Suppressor macrophage treated with lipopolysaccharide for 4 hours (primary cell): ENCODE measurements at regions not wholly inside any gene's neighbourhood (a gene's known extent, or its start where the extent isn't known, plus 50 kb on each side); places are given as distances from the start of the nearest gene placed in this dataset.
A peak's percentile ranks its signal among the peaks of the same experiment; 100 is the strongest.

Experiments
- DNase-seq: peaks from one replicate; pipeline ENCODE4 v3.0.0-alpha.2; 2020

GRCh38 chr2:129296806-129297205, 682.7 kb upstream of the RAB6C start:
- DNase-seq = peak; percentile 3

- DNase-seq = peak; percentile 0
Observed at GRCh38 chr2:129297430-129297829, 682.0 kb upstream of the RAB6C start.

- DNase-seq = no peak
Observed at GRCh38 chr2:129299338-129299737, 680.1 kb upstream of the RAB6C start.

GRCh38 chr2:129299756-129300155, 679.7 kb upstream of the RAB6C start:
- no peak for DNase-seq

- DNase-seq = no peak
Observed at GRCh38 chr2:129300456-129300855, 679.0 kb upstream of the RAB6C start.

- no peak for DNase-seq
Observed at GRCh38 chr2:129301431-129301913, 678.0 kb upstream of the RAB6C start.

GRCh38 chr2:129302106-129302505, 677.4 kb upstream of the RAB6C start:
- DNase-seq = no peak

GRCh38 chr2:129302561-129303183, 676.8 kb upstream of the RAB6C start:
- no peak for DNase-seq

- no peak for DNase-seq
Observed at GRCh38 chr2:129314120-129314519, 665.3 kb upstream of the RAB6C start.

- no peak for DNase-seq
Observed at GRCh38 chr2:129318581-129319421, 660.7 kb upstream of the RAB6C start.

GRCh38 chr2:129319422-129319717, 660.1 kb upstream of the RAB6C start:
- no peak for DNase-seq

GRCh38 chr2:129320288-129320687, 659.2 kb upstream of the RAB6C start:
- no peak for DNase-seq

- DNase-seq = no peak
Observed at GRCh38 chr2:129324349-129324748, 655.1 kb upstream of the RAB6C start.

GRCh38 chr2:129325151-129325550, 654.3 kb upstream of the RAB6C start:
- DNase-seq = no peak

- DNase-seq = no peak
Observed at GRCh38 chr2:129329574-129329973, 649.9 kb upstream of the RAB6C start.

- no peak for DNase-seq
Observed at GRCh38 chr2:129330504-129330903, 649.0 kb upstream of the RAB6C start.

GRCh38 chr2:129331638-129332037, 647.8 kb upstream of the RAB6C start:
- DNase-seq = no peak

- DNase-seq = no peak
Observed at GRCh38 chr2:129334128-129334527, 645.3 kb upstream of the RAB6C start.

GRCh38 chr2:129334696-129335410, 644.6 kb upstream of the RAB6C start:
- DNase-seq = no peak

- no peak for DNase-seq
Observed at GRCh38 chr2:129336276-129336675, 643.2 kb upstream of the RAB6C start.

- no peak for DNase-seq
Observed at GRCh38 chr2:129337076-129337475, 642.4 kb upstream of the RAB6C start.

GRCh38 chr2:129345540-129345939, 633.9 kb upstream of the RAB6C start:
- DNase-seq = no peak

- no peak for DNase-seq
Observed at GRCh38 chr2:129347486-129348217, 631.8 kb upstream of the RAB6C start.
